Esophagus muscularis mucosa (tissue), 3 donors: ENCODE measurements at regions not wholly inside any gene's neighbourhood (a gene's known extent, or its start where the extent isn't known, plus 50 kb on each side); places are given as distances from the start of the nearest gene placed in this dataset.

Experiments
- EP300 ChIP-seq: sonication (generic); formaldehyde crosslinking; IDR thresholded peaks from one replicate; pipeline ENCODE4 v1.6.1; 2017; ENCODE audit warnings: antibody characterized with exemption
- TF ChIP-seq, protein P1 (sequence below), 3 experiments: fragments of 200-600 bp in 2 of 3; fragments of 450-650 bp in 1 of 3; sonication (generic) in 2 of 3; IDR thresholded peaks; one replicate each; pipeline ENCODE4 v1.5.1; 2017 to 2019; ENCODE audit warnings: antibody characterized with exemption in 3 of 3, mild to moderate bottlenecking in 2 of 3, moderate library complexity in 1 of 3

DNA sequence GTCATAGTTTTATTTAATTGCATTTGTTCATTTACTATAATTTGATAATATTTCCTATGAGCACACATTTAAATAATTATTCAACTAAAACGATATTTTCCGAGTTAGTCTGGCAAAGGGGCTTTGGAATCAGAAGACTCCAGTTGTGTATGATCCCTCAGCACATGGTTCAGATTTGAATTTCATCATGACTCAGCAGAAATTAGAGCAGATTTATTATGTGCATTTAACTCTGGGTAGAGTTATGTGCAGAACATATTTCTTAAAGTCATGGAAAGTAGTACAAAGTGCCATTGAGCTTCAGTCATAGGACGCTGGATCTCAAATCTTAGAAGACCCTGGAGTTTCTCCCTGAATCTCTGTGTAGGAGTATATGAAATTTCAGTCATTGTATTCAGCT is 106.7 kb downstream of the ADCYAP1 start:
- TF ChIP-seq, protein P1, sequence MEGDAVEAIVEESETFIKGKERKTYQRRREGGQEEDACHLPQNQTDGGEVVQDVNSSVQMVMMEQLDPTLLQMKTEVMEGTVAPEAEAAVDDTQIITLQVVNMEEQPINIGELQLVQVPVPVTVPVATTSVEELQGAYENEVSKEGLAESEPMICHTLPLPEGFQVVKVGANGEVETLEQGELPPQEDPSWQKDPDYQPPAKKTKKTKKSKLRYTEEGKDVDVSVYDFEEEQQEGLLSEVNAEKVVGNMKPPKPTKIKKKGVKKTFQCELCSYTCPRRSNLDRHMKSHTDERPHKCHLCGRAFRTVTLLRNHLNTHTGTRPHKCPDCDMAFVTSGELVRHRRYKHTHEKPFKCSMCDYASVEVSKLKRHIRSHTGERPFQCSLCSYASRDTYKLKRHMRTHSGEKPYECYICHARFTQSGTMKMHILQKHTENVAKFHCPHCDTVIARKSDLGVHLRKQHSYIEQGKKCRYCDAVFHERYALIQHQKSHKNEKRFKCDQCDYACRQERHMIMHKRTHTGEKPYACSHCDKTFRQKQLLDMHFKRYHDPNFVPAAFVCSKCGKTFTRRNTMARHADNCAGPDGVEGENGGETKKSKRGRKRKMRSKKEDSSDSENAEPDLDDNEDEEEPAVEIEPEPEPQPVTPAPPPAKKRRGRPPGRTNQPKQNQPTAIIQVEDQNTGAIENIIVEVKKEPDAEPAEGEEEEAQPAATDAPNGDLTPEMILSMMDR (IDR thresholded peaks at IDR 0.05): no peak
- no peak for TF ChIP-seq EP300
